ENCODE measurements at regions not wholly inside any gene's neighbourhood (a gene's known extent, or its start where the extent isn't known, plus 50 kb on each side); places are given as distances from the start of the nearest gene placed in this dataset.
"Not testable (repeated sequence)": the region's sequence is repeated elsewhere in the genome, so short reads cannot be mapped to it uniquely, and the experiment has no call there.

DNA sequence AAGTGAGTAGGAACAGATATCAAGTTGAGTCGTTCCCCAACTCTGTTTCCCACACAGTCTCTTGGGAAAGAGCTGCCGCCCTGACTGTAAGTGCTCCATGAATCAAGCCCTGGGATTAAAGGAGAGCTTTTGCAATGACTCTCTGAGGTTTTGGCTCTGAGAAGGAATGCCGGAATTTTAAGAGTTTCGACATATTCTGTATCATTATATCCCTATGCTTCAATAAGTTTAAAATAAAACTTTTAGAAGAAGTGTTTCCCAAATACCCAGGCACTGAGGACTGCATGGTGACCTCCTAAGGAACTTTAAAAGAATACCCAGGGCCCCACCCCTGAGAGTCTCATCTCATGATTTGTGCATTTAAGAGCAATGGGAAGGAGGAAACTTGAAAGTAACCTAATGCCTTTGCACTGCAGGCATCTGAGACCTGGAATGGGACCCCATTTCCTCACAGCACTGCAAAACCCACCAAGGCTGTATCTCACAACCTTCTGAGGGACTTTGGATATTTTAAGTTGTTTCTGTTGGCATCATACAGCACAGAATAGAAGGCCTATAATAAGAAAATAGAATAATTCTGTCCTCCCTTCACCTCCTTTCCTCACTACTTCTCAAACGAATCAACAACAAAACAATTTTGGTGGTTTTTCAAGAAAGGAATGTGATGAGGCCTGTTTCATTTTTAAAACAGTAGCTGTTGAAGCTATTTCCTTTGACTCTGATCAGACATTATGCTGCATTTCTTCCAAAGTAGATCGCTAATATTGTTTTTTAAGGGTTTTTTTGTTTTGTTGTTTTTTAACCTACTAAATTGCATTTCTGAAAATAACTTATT, 121.2 kb downstream of the GASK1B start:
- no peak for DNase-seq

- DNase-seq, result no peak
Observed at GRCh38 chr4:158050942-158051341, 121.9 kb downstream of the GASK1B start.

- no peak for DNase-seq
Observed at GRCh38 chr4:158046345-158046744, 126.5 kb downstream of the GASK1B start.

DNA sequence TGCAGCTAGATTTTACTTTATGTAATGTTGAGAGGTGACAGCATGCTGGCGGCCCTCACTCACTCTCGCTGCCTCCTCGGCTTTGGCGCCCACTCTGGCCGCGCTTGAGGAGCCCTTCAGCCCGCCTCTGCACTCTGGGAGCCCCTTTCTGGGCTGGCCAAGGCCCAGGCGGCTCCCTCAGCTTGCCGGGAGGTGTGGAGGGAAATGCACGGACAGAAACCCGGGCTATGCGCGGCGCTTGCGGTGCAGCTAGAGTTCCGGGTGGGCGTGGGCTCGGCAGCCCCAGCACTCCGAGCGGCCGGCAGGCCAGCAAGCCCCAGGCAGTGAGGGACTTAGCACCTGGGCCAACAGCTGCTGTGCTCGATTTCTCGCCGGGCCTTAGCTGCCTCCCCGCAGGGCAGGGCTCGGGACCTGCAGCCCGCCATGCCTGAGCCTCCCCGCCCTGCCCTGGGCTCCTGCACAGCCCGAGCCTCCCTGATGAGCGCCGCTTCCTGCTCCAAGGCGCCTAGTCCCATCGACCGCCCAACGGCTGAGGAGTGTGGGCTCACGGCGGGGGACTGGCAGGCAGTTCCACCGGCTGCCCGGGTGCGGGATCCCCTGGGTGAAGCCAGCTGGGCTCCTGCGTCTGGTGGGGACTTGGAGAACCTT, 128.7 kb downstream of the GASK1B start:
- DNase-seq, result no peak

DNA sequence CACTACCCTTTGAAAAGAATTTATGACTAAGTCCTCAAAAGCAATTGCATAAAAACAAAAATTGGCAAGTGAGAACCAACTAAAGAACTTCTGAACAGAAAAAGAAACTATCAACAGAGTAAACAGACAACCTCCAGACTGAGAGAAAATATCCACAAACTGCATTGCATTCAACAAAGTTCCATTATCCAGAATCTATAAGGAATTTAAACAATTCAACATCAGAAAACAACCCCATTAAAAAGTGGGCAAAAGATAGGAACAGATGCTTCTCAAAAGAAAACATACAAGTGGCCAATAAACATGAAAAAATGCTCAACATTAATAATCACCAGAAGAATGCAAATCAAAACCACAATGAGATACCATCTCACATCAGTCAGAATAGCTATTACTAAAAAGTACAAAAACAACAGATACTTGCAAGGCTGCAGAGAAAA, 130.2 kb downstream of the GASK1B start:
- DNase-seq, result no peak

DNA sequence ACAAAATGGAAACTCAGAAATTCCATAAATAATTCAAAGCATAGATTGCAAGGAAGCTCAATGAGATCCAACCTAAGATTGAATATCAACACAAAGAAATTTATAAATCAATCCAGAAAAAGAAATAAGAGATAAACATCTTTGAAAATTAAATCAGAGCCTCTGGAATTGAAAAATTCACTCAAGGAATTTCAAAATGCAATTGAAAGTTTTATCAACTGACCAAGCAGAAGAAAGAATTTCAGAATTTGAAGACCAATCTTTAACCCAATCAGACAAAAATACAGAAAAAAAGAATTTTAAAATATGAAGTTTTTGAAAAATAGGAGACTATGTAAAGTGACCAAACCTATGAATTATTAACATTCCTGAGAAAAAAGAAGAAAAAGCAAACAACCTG, 134.1 kb downstream of the GASK1B start:
- DNase-seq, result no peak

DNA sequence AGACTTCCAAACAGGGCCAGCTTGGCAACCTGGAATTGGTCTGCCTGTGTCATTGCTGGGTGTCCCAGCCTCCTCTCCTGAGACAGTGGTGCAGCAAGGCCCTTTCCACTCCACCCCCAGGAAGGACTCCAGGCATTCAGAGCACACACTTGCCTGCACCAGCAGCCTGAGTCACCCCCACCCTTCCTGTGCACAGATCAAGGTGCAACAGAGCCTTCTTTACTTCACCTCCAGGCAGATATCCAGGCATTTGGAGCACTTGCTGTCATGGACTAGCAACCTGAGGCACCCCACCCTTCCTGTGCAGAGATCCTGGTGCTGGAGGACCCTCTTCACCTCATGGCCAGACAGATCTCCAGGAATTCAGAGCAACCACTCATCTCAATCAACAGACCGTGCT, 135.8 kb downstream of the GASK1B start:
- no peak for DNase-seq

GRCh38 chr4:158035662-158036195, 137.1 kb downstream of the GASK1B start:
- no peak for DNase-seq

DNA sequence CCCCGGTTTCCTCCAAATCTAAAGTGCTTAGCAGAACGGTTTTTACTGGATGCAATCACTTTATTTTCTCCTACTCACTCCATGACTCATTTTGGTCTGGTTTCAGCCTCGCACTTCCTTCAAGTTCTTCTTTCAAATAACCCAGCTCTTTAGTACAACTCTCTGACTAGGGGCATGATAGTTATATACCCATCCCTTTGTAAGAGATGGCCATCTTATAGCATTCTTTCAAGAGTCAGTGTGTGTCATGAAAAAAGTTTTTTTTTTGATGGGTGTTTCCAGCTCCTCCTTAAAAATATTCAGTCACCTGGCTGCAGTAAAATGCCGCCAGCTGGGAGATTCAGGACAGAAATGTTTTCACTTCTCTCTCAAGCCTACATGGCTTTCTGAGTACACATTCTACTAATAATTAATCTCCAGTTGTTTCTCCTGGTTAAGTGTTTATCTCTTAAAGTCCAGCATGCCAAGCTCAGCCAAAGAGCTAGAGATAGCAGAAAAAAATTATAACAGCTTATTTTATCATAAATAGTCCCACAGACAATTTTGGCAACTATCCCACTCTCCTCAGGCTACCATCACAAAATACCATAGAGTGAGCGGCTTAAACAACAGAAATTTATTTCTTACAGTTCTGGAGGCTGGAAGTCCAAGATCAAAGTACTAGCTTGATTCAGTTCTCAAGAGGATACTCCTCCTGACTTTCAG, 139.3 kb downstream of the GASK1B start:
- DNase-seq, result no peak

DNA sequence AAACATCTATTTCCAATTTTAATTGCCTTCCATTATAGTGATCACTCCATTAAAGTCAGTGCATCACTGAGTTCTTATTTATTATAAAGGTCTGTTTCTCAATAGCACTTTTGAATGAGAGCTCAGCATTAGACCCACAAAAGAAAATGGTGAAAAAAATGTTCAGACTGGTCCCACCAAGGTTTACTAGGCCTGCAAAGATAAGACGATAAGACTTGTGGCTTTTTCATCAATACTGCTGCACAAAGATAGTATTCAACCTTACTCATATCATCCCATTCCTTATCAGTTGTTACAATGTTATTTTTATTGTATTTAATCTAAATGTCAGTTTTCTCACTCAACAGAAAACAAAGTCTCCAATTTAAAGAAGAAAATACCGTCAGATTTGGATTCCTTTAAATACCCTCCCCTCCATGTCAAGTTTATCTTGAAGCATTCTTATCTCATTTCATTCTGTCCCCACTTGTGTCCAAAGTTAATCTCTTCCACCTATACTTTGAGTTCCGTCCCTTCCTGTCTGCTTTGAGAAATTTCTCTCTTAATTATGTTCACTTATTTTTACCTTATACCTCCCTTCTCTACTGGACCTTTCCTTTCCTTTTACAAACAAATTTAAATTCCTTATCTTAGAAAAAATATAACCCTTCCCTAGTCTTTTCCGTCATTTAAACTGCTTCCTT, 140.0 kb downstream of the GASK1B start:
- no peak for DNase-seq

DNA sequence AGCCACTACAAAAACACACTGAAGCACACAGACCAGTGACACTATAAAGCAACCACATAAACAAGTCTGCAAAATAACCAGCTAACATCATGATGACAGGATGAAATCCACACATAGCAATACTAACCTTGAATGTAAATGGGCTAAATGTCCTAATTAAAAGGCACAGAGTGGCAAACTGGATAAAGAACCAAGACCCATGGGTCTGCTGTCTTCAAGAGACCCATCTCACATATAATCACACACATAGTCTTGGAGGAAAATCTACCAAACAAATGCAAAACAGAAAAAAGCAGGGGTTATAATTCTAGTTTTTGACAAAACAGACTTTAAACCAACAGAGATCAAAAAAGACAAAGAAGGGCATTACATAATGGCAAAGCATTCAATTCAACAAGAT, 144.4 kb downstream of the GASK1B start:
- DNase-seq, result not testable (repeated sequence)

DNA sequence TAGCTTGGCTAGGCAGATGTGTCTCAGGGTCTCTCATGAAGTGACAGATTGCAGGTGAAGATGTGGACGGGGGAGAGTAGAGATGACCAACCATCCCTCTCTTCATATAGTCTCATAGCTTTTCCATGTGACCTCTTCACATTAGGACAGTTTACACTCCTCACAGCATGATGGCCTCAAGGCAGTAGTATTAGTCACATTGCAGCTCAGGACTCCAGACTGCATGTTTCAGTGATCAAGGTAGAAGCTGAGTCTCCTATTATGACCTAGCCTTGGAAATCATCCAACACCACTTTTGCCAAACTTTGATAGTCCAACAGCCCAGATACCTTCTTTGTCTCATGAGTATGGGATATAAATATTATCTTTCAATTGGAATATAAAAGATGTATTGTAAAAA, 147.7 kb downstream of the GASK1B start:
- no peak for DNase-seq

- no peak for DNase-seq
Observed at GRCh38 chr4:158020734-158021346, 152.0 kb downstream of the GASK1B start.

DNA sequence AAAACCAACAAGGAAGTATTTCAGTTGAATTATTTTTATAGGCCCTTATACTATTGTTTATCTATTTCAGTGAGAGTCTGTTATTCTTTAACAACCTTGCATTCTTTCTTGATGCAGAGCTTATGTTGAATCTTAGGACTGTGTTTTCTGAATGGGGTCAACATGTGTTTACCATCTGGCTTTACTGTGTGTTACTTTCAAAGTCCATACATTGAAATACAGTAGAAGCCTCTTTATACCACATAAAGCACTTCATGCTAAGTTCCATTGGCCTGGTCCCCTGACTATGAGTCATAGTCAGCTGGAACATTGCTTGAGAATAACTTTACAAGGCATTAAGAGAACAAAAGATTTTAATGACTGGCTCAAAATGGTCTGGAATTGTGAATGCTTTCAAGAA, 152.6 kb downstream of the GASK1B start:
- DNase-seq, result no peak

GRCh38 chr4:158018831-158019230, 154.0 kb downstream of the GASK1B start:
- no peak for DNase-seq

DNA sequence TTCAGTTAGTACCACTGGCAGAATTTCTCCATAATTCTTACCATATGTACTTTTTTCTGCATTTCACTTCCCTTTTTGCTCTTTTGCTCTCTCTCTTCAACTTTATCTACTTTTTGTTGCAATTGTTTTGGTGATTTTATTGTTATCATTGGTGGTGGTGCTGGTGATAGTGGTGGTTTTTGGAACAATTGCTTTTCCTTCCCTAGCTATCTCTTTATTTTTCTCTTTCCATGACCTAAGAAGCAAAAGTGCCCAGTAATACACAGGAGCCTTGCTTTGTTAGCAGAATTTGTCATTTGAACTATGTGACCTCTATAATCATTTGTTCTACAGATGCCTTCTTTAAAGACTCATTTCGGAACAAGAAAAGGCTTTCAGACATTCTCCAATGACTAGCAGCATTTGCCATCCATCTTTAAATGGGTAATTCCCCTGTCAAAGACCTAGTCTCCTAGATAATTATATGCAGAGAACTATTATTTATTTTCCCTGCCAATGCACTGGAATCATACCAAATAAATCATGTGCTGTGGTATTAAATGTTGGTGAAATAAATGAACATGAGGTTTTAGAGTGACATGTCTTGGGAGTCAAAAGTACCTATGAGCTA, 154.5 kb downstream of the GASK1B start:
- no peak for DNase-seq

DNA sequence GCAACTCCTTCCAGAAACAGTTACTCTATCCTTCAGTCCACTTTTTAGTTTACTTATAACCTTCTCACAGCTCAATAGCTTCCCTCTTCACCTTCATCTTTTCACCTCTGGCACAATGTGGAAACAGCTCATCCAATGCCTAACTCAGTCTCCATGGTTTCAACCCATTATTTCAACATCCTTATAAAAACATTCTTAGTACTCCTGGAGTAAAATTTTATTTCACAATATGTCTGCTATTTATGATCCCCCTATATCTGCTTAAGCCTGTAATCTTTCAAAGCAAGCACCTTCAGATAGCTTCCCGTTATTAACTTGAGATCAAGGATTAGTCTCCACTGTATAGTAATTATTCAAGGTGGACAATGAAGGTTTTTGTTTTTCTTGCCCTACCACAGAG, 156.3 kb downstream of the GASK1B start:
- no peak for DNase-seq

- DNase-seq, result no peak
Observed at GRCh38 chr4:158015241-158015640, 157.6 kb downstream of the GASK1B start.

- DNase-seq, result no peak
Observed at GRCh38 chr4:158013858-158014257, 159.0 kb downstream of the GASK1B start.

DNA sequence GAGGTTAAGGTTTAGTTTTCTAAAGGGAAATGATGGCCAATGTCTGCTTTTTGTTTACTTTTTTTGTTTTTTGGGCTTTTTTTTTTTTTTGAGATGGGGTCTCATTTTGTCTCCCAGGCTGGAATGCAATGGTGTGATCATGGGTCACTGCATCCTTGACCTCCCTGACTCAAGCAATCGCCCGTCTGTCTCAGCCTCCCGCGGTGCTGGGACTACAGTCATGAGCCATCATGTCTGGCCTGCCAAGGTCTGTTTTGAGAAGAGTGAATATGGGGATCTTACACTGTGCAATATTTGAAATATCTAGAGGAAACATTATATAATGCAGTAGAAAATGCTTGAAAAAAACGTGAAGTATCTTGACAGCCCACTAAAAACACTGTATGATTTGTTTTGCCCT, 162.5 kb downstream of the GASK1B start:
- no peak for DNase-seq

- no peak for DNase-seq
Observed at GRCh38 chr4:158008551-158009218, 164.1 kb downstream of the GASK1B start.

- no peak for DNase-seq
Observed at GRCh38 chr4:158007566-158007965, 165.3 kb downstream of the GASK1B start.

Measured in activated CD8-positive, alpha-beta memory T cell treated with anti-CD3 and anti-CD28 coated beads, Interleukin-2, amount 50 U/mL, for 48 hours (primary cell).